HG03521 (cell line): ENCODE measurements at regions not wholly inside any gene's neighbourhood (a gene's known extent, or its start where the extent isn't known, plus 50 kb on each side); places are given as distances from the start of the nearest gene placed in this dataset.

ENCODE experiments used
- ATAC-seq: cut with Tn5 transposase; IDR thresholded peaks from one replicate; pipeline ENCODE4 v1.9.1; 2021; ENCODE audit warnings: mild to moderate bottlenecking, moderate library complexity; ENCODE audit not compliant: unreplicated experiment

DNA sequence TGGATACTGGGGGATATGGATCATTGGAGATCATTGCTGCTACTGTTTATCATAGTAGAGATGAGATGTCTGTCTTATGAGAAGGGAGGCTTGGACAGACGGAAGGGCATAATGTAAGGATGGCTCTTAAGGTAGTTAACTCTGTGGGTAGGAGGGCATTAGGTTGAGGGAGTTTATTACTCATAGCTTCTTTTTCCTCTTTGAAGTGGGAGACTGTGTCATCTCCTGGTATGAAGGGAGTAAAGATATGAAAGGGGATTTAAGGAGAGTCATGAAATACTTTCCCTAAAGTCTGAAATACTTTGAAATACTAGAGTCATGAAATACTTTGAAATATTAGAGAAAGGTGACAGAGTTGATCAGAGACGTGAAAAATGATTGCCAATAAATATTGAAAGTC lies 255.5 kb upstream of the PITX2 start:
- no peak for ATAC-seq

DNA sequence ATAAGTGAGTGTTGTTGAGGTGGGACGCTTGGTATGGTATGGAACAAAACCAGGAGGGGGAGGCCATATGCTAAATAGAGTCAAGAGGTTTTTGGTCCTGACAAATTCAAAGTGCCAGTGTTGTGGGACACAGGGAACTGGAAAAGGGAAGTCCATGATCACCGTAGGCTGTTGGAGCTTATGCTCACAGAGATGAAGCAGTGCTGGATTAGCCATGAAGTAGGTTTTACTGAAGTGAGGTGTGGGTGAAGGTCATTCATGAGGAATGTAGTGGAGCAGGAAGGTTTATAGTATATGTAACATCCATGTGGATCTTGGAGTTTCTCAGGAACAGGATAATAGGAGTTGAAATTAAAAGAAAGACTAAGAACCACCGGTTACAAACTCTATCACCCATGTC lies 256.1 kb upstream of the PITX2 start:
- no peak for ATAC-seq

DNA sequence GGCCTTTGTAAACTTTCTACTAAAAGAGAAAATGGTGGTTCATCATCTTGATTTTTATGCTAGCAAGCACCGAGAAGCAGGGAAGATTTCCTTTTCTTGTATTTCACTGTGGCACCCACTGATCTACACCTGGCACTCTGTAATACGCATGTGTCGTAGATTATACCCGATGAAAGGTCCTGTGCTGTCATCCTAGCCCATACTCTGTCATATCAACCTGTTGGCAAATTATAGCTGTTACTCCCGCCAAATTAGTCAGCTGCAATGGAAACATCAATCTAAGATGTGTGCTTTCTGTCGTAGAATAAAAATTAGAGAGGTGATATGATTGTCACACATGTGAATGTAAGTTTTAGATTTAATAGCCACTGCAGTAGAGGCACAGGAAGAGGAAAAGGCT lies 263.4 kb upstream of the PITX2 start:
- ATAC-seq: no peak

DNA sequence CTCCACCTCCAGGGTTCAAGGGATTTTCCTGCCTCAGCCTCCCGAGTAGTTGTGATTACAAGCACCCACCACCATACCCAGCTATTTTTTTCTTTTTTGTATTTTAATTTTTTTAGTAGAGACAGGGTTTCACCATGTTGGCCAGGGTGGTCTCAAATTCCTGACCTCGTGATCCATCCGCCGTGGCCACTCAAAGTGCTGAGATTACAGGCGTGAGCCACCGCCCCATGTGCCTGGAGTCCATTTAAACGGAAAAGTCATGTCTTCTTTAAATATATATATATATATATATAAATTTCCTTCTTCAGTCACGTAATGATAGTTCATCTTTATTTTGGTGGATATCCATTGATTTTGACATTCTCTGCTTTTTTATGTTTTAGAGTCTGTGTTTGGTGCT lies 264.0 kb upstream of the PITX2 start:
- ATAC-seq: no peak

DNA sequence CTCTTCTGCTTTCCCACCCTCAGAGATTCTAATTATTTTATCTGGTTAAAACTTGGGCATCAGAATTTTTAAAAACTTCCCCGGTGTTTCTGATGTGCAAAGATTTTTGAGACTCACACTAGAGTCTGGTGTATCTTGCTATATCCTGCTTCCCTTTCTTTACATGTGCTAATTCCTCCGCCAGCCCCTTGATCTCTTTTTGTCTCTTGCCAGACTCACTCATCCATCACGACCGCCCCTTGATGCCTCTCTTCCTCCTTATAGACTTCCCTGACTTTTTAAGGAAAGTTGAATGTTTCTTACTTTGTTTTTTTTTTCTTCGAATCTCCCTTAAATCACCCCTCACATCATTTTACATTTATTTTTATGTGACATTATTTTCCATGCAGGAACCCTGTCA lies 274.9 kb upstream of the PITX2 start:
- no peak for ATAC-seq

DNA sequence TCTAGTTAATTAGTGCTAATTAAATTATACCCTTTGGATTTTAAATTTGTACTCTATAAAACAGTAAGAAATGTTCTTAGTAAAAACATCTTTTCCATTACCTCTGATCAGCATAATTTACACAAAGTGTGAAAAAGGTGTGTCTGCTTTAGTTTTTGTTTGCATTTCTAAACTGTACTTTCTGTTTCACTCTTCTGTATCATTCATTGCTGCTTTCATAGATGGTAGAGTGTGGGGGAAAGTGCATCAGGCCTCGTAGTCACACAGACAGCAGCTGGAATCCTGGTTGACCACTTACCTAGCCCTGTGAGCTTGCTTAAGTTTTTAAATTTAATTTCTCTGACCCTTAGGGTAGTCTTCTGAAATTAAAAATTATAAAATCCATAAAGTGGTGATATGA lies 275.4 kb upstream of the PITX2 start:
- peak; percentile 84 for ATAC-seq

DNA sequence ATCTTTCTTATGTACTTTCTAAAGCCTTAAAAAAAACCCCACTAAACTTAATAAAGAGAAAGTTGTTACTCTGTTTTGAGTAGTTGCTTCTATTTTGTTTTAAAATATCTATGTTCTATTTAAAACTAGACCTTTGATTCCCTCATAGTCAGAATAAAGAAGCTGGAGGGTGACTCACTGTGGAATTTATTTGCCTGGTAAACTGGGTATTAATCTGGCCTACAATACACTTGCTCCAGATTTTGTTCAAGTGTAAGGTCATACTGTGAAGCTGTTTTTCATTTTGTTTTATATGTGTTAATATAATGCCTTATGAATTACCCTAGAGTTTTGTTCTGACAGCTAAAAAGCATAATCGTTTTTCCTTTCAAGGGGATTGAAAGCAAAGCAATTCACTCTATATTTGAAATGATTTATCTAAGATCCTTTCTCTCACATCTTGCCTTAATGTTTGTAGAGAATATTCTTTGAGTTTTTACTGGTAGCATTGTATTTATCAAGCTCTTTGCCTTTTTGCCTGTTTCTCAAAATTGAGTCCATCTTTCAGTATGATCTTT lies 277.4 kb upstream of the PITX2 start:
- no peak for ATAC-seq

DNA sequence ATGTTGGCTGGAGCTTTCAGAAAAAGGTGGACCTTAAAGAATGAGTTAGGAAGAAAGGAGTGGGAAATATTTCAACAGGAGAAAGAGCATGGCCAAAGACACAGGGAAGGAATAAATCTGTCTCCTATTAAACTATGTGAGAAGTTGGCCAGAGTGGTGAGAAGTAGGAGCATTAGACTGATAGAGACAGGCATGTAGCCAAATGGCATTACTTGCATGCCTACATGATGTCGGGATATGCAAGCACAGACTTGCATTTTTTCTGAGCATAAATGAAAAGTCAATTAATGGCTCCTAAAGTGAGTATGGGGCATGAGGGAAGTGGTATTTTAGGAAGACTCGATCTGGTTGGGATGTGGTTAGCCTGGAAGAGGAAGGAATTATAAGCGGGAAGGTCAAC lies 279.6 kb upstream of the PITX2 start:
- ATAC-seq: no peak

DNA sequence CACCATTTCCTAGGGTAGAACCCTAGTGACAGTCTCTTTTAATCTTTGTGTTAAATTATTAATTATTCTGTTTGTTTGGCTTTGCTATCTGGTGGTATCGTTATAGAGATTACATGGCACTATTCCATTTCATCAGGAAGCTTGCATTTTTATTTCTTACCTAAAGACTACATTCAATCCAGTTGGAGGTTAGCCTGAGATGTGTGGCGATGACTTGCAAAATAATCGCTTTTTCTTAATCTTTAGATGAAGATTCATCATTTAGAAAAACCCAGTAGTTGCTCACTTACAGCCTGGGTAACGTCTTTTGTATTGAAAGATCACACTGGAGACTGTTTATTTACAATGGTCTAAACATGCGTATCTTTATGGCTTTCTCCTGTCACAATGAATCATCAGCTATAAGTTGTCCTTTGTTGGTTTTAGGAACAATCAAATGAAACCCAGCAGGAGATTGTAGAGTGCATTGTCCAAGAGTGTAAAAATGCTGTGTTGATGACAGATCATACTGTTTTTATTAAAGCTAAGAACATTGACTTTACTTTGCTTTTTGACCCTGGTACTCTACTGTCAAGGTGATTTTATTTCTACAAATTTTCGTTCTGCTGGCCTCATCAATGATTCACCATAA lies 281.7 kb upstream of the PITX2 start:
- ATAC-seq: no peak

DNA sequence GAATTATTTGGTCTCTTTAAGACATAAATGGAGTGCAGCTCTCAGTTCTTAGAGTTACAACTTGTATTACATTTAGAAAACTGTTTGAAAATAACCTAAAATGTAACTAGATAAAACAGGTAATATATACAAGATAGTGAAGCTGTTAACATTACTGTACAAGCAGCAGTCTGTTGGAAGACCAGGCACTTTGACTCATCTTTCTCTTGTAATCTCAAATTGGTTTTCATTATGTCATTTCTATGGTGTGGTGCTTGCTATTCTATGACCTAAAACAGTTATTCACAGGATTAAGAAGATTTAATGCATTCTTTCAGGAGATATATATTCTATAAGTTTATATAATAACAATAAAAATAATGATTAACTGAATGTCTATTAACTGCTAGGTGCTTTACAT lies 282.5 kb upstream of the PITX2 start:
- ATAC-seq: no peak

DNA sequence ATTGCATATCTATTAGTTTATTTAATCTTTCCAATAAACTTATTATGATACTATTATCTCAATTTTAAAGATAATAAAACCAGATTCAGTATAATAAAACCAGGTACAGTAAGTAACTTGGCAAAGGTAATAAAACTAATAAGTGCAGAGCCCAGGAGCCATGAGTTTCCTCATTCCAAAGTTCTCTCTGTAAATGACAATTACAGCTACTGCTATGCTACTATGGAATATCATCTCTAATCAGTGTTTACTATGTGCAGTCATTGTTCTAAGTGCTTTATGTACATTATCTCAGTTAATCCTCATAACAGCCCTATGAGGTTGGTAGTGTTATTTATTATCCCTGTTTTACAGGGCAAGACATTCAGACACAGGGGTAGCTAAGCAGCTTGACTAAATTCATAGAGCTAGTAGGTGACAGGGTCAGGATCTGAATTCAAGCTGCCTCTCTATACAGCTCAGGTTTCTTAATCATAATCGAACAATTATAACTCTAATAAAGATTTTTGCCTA lies 285.0 kb upstream of the PITX2 start:
- ATAC-seq: no peak

DNA sequence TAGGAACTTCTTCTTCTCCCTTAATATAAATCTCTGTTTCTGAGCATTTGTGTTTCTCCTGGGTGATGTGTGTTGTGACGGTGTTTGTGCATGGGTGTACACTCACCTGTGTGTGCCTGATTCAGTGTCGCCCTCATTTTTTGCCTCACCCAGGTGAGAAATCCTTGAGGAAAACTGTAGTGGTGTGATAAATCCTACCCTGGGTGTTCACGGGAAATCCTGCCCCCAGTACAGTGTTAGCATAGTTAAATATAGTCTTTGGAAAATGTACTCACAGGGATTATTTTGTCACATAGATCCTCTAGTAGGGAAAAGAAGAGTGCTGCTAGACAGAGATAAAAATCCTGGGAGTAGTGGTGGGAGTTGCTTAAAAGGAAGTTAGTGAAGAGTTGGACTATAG lies 291.9 kb upstream of the PITX2 start:
- no peak for ATAC-seq

DNA sequence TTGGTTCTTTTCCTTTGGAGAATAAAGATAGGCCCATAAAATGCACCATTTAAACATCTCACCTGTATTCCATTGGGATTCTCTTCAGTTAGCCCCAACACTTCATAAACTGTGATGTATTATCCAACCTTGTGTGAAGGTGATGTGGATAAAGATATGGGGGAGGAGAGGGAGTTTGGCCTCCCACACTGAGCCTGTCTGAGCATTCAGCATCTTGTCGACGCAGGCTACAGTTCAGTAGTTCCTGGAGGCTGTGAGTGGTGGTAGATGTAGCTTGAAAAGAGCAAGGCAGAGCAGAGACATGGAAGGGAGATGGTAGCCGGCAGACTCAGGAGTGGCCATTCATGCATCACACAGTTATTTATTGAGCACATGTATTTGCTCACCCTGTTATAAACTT lies 292.4 kb upstream of the PITX2 start:
- ATAC-seq: no peak

DNA sequence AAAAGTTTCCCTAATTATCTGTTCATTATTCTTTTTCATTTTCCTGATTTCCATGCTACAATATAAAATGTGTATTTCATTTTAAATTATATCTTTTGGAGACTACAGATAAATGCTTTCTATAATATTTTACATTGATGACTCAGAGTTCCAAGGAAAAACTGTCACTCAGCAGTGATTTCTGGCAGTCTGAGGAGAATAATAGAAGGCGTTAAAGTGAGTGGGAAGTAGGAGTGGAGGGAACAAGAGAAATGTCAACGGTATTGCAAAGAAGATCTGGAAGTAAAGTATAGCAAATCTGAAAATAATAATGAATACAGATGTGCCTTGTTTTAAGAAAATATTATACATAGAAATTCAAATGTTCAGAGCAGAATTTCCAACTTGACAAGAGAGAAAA lies 293.6 kb upstream of the PITX2 start:
- no peak for ATAC-seq

DNA sequence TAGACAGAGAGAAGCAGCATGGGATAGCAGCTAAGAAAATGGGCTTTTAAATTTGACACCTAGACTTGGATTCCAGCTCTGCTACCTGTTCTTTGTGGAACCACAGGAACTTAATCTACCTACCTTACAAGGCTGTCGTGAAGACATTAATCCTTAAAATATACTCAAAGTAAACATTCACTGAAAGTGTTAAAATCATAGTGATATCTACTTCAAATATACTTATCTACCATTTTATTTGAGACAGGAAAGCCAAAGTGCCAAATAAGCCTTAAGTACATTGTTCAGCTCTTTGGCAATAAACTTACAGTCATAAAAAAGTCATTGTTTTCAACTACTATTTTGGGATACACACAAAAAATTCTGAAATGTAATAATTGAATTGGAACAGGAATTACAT lies 295.0 kb upstream of the PITX2 start:
- ATAC-seq: no peak

DNA sequence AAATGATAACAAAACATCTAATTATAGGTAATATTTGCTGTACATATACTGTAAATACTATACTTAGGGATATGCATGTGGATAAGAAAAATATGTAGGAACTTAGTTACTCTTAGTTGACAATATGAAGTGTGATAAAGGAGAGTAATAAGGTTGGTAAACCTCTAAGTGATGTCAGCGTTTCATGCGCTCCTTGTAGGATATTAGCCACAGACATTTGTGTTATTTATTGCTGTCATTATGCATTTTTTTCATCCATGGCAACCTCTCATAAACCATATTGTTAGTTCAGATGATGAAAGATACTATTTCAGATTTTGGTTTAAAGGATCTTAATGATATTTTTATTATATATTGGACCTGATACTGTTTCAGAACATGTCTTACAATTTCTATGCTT lies 298.1 kb upstream of the PITX2 start:
- ATAC-seq: no peak

DNA sequence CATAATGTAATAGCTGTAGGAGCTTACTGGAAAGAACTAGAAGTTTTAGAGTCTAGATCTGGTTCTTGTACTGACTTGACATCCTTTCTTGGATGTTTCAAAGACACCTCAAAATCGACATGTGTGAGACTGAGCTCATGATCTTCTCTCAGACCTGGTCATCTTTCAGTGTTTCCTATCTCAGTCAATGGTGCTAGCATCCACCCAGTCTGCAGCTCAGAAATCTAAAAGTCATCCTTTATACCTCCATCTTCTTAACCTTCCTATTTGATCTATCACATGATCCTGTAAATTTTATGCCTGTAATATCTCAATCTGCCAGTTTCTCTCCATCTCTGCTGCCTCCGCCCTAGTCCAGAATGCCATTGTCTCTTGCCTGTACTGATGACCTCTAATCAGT lies 301.9 kb upstream of the PITX2 start:
- no peak for ATAC-seq

DNA sequence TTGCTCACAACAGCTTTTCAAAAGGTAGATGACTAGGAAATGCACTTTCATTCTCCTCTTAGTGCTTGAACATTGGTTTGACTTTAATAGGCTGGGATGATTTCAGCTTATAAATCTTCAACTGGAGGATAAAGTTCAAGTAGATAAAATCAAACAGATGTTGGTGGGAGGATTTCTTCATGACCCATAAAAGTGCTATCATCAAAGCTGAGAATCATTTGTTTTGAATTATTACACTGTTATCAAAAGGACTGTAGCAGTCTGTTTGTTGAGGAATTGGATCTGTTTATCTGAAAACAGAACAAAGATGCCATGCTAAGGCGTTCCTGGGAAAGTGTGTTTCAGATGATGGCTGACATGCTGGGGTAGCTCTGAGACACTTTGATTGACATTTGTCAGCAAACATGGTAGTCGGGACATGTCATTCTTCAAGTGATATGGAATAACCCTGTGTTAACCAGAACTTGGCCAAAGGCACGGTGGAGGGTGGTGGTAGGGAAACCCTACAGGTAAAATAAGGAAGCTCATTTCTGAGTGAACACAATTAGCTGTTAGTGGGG lies 304.0 kb upstream of the PITX2 start:
- ATAC-seq: no peak

DNA sequence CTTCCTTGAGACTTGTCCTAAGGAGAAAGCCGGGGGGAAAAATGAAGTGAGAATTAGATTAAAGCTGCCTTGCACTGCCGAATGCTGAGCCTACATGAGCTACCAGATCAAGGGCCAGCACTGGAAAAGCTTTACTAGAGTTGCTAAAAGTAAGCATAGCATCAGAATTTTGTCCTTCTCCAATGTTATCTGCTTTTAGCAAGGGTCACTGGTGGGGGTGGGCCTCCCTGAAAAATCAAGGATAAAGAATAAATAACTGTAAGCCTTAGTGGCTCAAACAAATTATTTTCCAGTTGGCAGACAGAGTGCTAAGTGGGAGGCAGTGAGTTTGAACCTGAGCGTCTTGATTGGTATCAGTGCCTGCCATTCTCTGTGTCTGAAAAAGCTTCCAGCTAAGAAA lies 310.5 kb upstream of the PITX2 start:
- ATAC-seq: no peak

DNA sequence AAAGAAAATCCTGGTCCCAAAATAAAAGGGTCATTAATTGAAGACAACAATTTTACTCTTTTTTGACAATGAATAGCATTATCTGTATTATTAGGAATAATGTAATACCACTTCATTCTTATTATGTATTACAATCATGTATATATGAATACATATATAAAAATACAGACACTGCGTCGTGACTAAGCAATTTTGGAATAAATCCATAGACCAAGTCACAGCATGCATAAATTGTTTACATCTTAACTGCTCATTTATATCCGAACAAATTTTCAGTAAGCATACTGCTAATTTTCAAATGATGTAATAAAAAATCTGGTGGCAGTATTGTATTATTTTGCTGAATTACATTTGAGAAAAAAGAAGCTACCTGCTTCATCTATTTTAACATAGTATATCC lies 321.6 kb upstream of the PITX2 start:
- ATAC-seq: no peak

DNA sequence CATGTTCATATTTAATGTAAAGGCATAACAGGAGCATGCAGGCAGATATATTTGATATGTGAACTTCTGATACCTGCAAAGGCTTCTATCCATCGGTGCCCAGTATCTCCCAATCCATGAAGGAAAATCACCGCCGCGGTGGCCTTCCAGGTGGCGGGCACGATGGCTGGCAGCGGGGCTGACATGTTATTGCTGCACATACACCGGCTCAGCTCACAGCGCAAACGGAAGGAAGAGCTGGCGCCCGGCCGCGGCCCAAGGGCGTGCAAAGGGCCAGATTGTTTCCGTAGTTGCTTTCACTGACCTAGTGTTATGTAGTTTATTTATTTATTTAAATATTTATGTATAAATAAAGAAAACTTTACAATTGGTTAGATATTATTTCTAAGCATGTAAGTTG lies 322.7 kb upstream of the PITX2 start:
- no peak for ATAC-seq

DNA sequence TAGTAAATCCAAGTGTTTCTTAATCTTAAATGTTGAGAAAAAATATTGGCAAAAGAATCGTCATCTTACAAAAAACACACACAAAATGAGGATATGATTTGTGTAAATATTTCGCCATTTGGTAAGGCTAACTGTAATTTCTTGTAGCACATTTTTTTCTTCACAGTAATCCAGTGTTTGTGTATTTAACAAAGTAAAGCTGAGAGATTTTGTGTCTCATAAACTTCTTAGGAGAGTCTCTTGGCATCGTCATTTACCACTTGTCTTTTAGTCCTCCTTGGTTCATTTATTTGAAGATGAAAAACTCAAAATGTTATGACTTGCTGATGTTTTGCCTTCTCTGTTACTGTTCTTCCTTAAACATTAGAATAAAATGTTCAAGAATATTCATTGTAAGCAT lies 326.7 kb upstream of the PITX2 start:
- ATAC-seq: no peak

DNA sequence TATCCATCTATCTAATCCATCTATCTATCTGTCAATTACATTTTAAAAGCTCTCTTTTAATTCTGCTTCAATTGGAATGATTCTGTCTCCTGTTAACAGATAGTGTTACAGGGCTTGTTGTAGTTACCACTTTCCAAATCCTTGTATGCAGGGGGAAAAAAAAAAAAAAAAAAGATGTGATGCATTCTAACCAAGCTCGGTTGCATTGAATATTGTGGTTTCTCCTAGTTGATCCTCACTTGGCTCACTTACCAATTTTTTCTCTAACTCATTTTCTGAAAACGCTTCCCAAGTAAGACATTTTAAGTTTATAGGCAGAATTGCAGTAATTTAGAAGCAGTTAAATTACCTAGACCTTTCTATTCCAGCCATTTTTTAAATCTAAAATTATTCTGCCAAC lies 327.9 kb upstream of the PITX2 start:
- no peak for ATAC-seq
